Cardiac fibroblast (primary cell): ENCODE measurements at regions not wholly inside any gene's neighbourhood (a gene's known extent, or its start where the extent isn't known, plus 50 kb on each side); places are given as distances from the start of the nearest gene placed in this dataset.

Source experiments
- DNase-seq, 2 donors: peaks; one replicate each; pipeline versions ENCODE4 v3.0.0 to v3.0.0-alpha.2; 2010; ENCODE audit warnings: low read depth in 2 of 2
- H3K4me3 ChIP-seq, 2 donors: replicated peaks in 1 of 2; 1 replicate in 1 of 2; 2 replicates in 1 of 2; pipeline ENCODE4 v1.5.1; 2011; ENCODE audit warnings: low read depth in 2 of 2, low read length in 2 of 2, mild to moderate bottlenecking in 2 of 2, moderate library complexity in 1 of 2
- TF ChIP-seq, protein P1 (sequence below): IDR thresholded peaks from one replicate; pipeline ENCODE4 v1.5.1; 2011; ENCODE audit warnings: low read depth, mild to moderate bottlenecking, low read length, inconsistent platforms

DNA sequence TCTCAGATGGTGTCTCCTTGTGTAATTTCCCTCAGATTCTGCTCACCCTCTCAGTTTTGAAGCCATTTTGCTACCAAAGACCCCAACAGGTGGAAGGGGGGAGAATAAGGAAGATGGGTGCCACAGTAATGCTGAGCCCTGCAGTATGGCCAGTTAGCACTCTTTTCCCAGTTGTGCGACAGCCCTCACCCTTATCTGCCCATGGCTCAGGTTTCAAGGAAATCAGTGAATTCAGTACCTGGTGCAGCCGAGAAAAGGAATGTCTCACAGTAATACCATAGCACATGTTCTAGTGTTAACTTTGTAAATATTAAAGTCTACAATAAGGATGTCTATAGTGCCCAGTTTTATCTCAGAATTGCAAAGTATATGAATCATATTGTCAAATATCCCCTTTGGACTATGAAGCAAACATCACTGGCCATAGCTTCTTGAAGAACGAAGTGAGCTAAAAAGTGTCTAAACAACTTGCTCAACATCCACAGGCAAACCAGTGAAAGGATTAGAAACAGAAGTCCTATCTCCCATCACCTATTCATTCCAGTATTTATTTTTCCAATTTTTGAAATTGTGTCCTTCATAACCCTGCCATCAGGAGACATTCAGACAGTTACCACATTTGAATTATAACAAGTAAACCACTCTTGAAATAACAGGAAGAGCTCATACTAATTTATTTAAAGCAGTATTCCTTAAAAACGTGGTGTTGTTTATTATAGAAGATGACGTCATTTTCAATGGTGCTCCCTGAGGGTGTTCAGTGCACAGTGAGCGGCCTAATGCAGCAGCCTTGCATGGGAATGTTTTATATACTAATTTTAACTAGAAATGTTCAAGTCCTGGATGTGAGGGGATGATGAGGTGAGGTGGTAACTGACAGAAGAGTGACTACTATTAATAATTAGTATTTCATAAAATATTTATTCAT is 366.2 kb downstream of the TFAP2A start:
- TF ChIP-seq, protein P1, sequence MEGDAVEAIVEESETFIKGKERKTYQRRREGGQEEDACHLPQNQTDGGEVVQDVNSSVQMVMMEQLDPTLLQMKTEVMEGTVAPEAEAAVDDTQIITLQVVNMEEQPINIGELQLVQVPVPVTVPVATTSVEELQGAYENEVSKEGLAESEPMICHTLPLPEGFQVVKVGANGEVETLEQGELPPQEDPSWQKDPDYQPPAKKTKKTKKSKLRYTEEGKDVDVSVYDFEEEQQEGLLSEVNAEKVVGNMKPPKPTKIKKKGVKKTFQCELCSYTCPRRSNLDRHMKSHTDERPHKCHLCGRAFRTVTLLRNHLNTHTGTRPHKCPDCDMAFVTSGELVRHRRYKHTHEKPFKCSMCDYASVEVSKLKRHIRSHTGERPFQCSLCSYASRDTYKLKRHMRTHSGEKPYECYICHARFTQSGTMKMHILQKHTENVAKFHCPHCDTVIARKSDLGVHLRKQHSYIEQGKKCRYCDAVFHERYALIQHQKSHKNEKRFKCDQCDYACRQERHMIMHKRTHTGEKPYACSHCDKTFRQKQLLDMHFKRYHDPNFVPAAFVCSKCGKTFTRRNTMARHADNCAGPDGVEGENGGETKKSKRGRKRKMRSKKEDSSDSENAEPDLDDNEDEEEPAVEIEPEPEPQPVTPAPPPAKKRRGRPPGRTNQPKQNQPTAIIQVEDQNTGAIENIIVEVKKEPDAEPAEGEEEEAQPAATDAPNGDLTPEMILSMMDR = no peak
- DNase-seq = no peak
- H3K4me3 ChIP-seq = no peak overlapping the region

DNA sequence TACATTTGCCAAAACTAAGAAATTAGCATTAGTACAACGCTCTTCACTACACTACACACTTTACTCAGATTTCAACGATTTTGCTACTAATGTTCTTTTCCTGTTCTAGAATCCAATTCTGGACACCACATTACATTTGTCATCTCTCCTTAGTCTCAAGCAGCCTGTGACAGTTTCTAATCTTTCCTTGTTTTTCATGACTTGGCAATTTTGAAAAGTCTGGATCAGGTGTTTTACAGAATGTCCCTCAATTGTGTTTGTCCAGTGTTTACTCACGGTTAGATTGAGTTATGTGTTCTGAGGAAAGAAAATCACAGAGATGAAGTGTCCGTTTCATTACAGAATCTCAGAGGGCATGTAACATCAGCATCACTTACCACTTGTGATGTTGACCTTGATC is 372.6 kb downstream of the TFAP2A start:
- TF ChIP-seq, protein P1 = no peak
- no peak for DNase-seq
- no peak overlapping the region for H3K4me3 ChIP-seq

DNA sequence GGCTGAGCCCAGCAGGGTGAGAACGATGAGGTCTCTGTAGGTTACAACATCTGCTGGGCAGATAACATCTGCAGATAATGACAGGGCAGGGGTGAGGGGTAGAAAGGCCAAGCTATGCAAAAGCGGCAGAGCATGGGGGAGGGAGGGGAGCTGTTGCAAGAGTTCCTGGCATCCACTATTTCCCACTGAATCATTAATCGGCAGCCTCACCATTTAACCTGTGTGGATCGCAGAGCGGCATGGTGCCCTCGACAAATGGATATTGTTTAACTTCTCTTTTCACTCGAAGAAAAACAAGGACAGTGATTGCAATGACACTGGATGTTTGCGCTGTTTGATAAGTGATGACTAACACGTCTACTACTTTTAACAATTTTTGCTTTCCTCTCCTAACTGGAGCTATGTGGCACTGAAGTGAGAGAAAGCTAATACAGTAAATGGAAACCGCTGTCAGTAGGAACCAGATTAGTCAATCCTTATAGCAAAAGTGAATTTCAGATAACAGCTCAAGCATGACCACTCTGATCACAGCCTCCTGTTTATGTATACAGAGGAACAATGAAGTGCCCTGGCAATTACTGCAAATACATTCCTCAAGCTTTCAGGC is 381.5 kb downstream of the TFAP2A start:
- DNase-seq = no peak
- TF ChIP-seq, protein P1 = no peak
- H3K4me3 ChIP-seq = no peak overlapping the region

DNA sequence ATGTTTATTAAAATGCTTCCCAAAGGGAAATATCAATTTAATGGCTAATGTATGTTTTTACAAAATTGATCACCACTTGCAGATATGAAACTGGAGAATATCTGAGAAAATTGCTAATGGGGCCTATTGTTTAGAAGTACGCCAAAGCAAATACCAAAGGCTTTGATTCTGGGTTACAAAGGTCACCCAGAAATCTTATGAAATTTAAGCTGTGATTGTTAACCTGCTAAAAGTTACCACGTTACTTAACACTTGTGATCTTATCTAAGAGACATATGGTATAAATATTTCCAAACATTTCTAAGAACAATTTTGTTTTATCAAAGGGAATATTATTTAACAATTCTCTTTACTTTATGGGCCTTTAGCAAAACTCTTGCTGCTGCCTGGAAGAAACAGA is 383.3 kb downstream of the TFAP2A start:
- TF ChIP-seq, protein P1 = no peak
- H3K4me3 ChIP-seq = no peak overlapping the region
- no peak for DNase-seq

DNA sequence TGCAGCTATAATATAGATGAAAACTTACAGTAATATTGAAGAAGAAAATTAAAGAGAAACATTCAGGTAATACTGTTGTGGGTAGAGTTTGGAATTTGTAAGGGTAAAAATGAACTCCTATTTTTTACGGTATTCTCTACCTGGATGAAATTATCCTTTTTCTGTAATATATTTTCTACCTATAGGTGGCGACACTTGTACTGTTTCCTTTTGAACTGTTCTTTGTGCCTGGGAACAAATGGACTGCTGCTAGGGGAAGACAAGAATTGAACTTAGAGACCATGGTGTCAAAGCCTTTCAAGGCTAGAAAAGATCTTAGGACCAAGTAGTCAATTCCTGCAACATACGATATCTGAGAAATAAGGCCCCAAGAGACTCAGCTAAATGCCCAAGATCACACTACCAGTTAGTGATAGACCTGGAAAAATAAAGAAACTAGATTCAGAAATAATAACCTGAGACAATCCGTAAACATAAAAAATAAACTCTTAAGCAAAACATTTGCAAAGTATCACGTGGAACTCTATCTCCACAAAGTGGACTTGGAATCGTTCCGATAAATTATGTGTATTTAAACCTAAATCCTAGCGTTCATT is 383.8 kb downstream of the TFAP2A start:
- no peak for DNase-seq
- TF ChIP-seq, protein P1 = peak; percentile 6
- no peak overlapping the region for H3K4me3 ChIP-seq

DNA sequence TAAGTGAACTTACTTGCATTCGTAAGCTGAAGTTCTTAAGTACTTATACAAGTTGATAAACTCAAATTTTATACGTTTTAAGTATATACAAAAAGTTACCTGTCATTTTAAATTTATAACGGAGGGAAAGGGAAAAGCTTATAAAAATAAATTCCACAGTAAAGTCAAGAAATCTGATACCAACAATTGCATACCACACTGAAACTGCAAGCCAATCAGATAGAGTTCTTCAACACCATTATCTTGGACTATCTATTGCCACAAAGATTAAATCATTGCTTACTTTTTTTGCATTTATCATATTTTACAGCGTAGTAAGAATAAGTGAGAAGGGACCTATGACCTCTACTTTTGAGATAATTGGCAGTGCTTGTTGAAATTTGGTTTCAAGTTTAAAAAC is 386.7 kb downstream of the TFAP2A start:
- no peak for DNase-seq
- no peak overlapping the region for H3K4me3 ChIP-seq
- TF ChIP-seq, protein P1 = no peak
